Stimulated activated CD4-positive, alpha-beta T cell treated with anti-CD3 and anti-CD28 coated beads, Interleukin-1b, Interleukin-23, amount 100 ng/mL, for 4 hours (primary cell): ENCODE measurements at regions not wholly inside any gene's neighbourhood (a gene's known extent, or its start where the extent isn't known, plus 50 kb on each side); places are given as distances from the start of the nearest gene placed in this dataset.
"Not testable (repeated sequence)": the region's sequence is repeated elsewhere in the genome, so short reads cannot be mapped to it uniquely, and the experiment has no call there.

Experiments used
- DNase-seq, 2 donors: peaks; one replicate each; pipeline ENCODE4 v3.0.0-alpha.2; 2020; ENCODE audit warnings: low read depth in 2 of 2

- not testable (repeated sequence) for DNase-seq
Observed at GRCh38 chr3:177394231-177395024, 197.1 kb upstream of the TBL1XR1 start.

- DNase-seq: no peak
Observed at GRCh38 chr3:177396733-177397132, 199.5 kb upstream of the TBL1XR1 start.

DNA sequence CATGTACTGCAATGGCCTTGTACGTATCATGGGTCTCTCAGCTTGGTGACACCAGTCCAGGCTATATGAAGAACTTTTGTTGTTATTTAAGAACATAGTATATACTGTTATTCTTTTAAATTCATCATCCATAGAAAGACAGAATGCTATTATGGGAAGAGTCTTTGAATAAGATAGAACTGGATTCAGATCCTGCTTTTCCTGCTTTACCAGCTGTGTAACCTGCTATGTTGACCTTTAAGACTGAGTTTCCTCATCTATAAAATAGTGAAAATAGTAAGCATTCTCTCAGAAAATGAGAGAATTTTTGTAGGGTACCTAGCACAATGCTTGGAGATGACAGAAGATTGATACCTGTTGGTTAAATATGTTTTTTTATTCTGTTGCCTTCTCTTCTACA, 204.1 kb upstream of the TBL1XR1 start:
- DNase-seq: no peak

DNA sequence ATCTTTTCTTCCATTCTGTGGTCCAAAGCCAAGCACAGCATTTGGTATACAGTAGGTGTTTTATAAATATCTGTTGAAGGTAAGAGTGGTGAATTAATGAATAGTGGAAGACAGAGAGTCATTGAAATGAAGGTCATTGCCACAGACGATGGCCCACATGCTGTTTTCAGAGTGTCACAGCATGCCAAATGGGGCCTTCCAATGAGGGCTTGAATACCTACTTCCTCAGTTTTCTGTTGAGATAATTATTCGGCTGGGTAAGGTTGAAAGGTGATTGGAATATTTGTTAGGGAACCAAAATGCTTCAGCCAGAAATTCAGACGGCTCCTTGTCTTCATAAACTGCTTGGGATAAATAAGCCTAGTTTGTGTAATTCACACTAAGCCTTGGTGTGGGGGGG, 205.3 kb upstream of the TBL1XR1 start:
- no peak for DNase-seq

DNA sequence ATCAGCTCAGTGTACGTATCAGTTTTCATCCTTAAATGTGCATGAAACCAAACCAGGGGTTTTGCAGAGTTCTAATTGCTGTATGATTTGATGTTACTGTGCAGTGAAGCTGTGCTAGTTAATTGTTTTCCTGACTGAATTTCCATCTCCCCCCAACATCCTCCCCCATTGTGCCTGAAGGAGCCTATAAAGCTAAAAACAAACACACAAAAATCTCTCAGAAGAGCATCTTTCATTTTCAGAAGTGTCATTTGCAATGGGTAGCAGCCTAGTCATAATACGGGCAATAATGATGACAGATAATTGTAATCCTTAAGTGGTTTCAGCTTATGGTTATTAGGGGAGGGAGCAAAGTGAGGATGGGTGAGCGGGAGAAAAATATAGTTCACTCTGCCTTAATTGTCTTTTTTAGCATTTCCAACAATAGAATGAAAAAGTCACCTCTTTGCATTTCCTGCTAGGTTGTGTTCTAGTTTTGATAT, 207.9 kb upstream of the TBL1XR1 start:
- DNase-seq: no peak

DNA sequence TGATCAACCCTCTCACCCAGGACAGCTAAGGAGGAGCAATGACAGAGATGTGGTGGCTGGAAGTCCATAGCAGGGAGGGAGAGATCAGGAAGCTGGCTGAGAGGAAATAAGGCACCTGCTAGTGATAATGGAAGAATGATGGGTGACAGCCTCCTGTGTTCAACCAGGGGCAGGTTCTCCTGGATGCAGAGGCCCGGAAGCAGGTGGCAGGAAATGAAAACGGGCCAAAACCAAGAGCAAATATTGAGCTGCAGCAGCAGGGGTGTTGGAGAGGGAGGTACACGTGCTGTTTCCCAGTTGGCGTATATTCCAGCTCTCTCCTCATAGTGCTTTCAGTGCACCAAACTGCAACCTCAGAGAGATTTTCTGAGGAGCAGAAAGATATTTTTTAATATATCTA, 213.4 kb upstream of the TBL1XR1 start:
- no peak for DNase-seq

DNA sequence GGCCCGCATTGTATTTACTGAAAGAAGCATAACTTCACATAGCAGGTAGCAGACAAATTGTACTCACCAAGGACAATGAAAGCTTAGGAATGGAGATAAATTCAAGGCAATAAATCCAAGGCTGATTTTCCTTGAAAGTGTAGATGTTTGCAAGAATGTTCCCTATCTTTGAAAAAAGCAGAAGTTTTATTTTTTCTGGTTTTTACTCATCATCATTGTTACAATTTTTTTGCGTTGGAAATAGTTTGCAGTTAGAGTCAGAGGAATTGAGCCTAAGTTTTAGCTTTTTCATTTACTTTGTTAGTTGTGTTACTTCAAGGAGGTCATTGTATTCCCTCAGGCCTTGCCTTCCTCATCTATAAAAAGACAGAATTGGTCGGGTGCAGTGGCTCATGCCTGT, 213.9 kb upstream of the TBL1XR1 start:
- no peak for DNase-seq

GRCh38 chr3:177412677-177413170, 215.4 kb upstream of the TBL1XR1 start:
- DNase-seq: not testable (repeated sequence)

DNA sequence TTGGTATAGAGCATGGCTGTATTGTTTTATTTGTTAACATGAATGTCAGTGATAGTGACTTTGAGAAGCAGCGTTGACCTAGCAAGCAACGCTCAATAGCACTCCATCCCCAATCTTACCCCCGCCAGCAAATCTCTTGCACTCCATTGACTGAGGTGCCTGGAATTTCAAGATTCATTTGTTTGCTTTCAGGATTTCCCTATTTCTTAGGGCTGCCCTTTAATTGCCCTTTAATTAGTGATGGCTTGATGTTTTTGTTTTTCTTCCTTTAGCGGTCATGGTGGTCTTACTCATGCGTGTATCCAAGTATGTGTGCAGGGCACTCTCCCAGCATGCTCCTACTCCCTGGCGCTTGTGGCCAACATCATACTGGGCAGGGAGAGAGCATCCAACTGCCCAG, 216.8 kb upstream of the TBL1XR1 start:
- no peak for DNase-seq

- DNase-seq: no peak
Observed at GRCh38 chr3:177418787-177419186, 221.5 kb upstream of the TBL1XR1 start.

GRCh38 chr3:177419904-177420601, 222.8 kb upstream of the TBL1XR1 start:
- no peak for DNase-seq

DNA sequence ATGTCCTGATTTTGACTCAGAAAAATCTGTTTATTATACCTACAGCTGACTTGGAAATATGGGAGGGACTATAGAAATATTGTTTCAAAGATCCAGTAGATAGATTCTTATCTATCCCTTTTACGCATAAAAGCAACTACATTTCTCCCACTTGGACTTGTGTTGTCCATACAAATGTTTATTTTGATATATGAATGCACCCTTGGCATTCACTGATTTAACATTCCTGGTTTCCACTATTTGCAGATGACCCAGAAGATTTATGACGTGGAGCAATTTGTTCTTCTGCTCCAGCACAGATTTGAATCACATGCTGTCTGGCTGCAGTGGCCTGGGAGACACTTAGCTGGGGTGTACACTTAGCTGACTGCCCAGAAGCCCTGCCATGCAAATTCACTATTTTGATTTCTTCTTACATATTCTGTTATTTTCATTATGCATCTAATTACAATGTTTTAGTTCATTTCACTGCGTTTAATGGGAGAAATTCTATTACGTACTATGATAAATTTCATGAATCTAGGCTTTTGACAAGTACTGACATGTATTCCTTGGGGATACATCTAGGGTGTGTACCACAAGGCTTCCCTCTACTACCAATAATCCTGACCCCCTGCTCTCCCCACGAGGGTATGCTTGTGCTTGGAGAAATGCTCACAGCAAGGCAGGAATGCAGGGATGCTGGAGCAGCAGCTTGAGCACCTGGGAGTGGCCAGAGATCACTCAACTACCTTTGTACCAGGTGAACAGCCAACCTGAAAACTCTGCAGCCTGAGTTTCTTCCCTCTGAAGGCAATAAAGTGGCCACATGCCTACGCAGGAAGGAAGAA, 223.6 kb upstream of the TBL1XR1 start:
- no peak for DNase-seq

- DNase-seq: no peak
Observed at GRCh38 chr3:177421481-177421785, 224.2 kb upstream of the TBL1XR1 start.

- DNase-seq: no peak
Observed at GRCh38 chr3:177424521-177424920, 227.2 kb upstream of the TBL1XR1 start.

DNA sequence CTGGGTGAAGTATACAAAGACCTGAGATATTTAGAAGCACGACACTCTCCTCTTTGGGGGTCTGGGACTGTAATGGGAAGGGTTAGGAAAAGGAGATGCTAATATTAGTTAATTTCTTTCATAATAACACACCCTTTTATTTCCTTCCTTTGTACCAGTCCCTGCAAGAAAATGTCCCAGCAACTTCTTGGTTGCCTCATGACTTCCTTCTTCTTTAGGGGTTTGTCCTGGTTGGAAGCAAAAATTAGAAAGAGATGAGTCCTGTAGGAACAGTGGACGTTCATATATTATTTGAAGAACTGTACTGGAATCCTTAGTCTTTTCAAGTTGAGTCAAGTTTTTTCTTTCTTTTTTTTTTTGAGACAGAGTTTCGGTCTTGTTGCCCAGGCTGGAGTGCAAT, 227.8 kb upstream of the TBL1XR1 start:
- DNase-seq: no peak

- no peak for DNase-seq
Observed at GRCh38 chr3:177426106-177426877, 229.0 kb upstream of the TBL1XR1 start.

GRCh38 chr3:177426878-177427495, 229.7 kb upstream of the TBL1XR1 start:
- peak; percentile 19 to 31 for DNase-seq

DNA sequence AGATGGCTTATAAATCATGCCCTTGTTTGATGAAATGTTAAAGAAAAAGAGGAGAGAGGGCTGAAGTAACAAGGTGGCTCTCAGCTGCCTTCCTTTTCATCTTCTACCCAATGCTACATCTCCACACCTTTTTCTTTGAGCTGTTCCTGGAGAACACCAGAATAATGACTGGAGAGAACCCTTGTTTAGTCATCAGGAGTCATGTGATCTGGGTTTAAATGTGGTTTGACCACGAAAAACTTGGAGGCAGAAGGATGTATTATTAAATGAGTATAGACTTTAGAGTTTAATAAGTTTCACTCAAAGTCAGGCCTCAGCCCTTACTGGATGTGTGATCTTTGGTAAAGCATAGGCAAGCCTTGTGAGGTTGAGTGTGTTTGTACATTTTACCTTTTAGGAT, 230.3 kb upstream of the TBL1XR1 start:
- DNase-seq: no peak

DNA sequence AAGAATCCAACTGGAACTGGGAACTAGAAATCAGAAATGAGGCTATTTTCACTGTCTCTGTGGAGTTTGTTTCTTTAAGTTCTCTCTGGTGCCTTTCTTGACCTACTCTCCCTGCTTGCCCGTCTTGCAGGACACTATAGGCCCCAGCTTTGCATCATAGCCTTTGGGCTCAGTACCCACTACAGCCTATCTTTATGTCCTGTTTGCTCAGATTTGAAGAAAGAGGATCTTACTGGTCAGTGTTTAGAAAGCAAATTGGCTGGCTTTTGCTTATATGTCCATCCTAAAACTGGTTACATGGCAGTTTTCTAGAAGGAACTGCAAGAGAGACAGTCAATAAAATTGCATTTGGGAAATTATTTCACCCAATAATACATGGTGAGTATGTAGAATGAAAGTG, 231.8 kb upstream of the TBL1XR1 start:
- DNase-seq: no peak

- no peak for DNase-seq
Observed at GRCh38 chr3:177429771-177430170, 232.5 kb upstream of the TBL1XR1 start.

GRCh38 chr3:177430653-177431052, 233.4 kb upstream of the TBL1XR1 start:
- DNase-seq: no peak
